ENCODE measurements at regions not wholly inside any gene's neighbourhood (a gene's known extent, or its start where the extent isn't known, plus 50 kb on each side); places are given as distances from the start of the nearest gene placed in this dataset.

DNA sequence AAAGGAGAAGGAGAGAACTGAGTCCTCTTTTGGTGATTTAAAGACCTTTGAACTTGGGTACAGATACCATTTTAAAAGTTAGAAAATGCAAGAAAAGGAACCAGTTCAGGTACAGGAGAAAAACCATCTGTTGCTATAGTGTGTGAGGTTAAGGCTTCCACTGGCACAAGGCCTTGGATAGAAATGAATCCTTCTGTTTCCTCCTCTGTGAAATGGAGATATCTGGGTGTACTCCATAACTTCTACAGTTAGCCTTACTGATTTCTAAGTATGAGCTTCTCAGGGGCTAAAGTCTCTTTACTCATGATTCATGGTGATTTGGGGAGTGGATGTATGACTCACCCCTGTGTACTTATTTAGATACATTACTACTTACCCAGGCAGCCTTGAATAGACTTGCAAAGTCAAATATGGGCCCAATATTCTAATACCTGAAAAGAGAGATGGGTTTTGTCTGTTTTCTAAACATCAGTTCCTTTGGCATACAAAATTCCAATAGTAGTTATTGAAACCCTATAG is 117.2 kb upstream of the ADO start:
- in situ Hi-C loops (cut with MboI; ENCODE audit: low sequenced_read_pairs in 4 of 4) (no loop called here), intact Hi-C loops (cut with DNase I; ENCODE audit: low total_unique reads) (no loop called here)
- Histone ChIP-seq H3K4me1 (no peaks in the 10 kb centered on the region), H3K27ac (no peak overlapping the region), H3K9me3 (no peaks in the 10 kb centered on the region), H3K36me3 (no peaks in the 10 kb centered on the region), H3K4me3 (no peak overlapping the region), H3K27me3 (no peaks in the 10 kb centered on the region)
- TF ChIP-seq, protein P1, sequence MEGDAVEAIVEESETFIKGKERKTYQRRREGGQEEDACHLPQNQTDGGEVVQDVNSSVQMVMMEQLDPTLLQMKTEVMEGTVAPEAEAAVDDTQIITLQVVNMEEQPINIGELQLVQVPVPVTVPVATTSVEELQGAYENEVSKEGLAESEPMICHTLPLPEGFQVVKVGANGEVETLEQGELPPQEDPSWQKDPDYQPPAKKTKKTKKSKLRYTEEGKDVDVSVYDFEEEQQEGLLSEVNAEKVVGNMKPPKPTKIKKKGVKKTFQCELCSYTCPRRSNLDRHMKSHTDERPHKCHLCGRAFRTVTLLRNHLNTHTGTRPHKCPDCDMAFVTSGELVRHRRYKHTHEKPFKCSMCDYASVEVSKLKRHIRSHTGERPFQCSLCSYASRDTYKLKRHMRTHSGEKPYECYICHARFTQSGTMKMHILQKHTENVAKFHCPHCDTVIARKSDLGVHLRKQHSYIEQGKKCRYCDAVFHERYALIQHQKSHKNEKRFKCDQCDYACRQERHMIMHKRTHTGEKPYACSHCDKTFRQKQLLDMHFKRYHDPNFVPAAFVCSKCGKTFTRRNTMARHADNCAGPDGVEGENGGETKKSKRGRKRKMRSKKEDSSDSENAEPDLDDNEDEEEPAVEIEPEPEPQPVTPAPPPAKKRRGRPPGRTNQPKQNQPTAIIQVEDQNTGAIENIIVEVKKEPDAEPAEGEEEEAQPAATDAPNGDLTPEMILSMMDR (IDR thresholded peaks at IDR 0.05 in 4 of 5, conservative IDR thresholded peaks at IDR 0.05 in 1 of 5) = no peak
- TF ChIP-seq POLR2A (IDR thresholded peaks at IDR 0.05) = no peak
- DNase-seq (no peak), ATAC-seq (no peak)

- DNase-seq = no peak
- TF ChIP-seq POLR2A (IDR thresholded peaks at IDR 0.05) = no peak
- TF ChIP-seq, protein P1 (IDR thresholded peaks at IDR 0.05 in 4 of 5, conservative IDR thresholded peaks at IDR 0.05 in 1 of 5) = no peak
- in situ Hi-C loops (cut with MboI; ENCODE audit: low sequenced_read_pairs in 4 of 4) (no loop called here), intact Hi-C loops (cut with DNase I; ENCODE audit: low total_unique reads) (no loop called here)
- no peaks in the 10 kb centered on the region for H3K27me3 ChIP-seq
- H3K4me3 ChIP-seq = no peak overlapping the region
- no peaks in the 10 kb centered on the region for H3K9me3 ChIP-seq
- H3K27ac ChIP-seq = no peak overlapping the region
- no peaks in the 10 kb centered on the region for H3K4me1 ChIP-seq
- no peak for ATAC-seq
- no peaks in the 10 kb centered on the region for H3K36me3 ChIP-seq
These were observed 115.4 kb upstream of the ADO start for GRCh38 chr10:62688971-62689700.

GRCh38 chr10:62689712-62690111 is 114.8 kb upstream of the ADO start:
- intact Hi-C loops (cut with DNase I; ENCODE audit: low total_unique reads) = no loop called here
- DNase-seq (no peak), ATAC-seq (no peak)
- in situ Hi-C loops (cut with MboI; ENCODE audit: low sequenced_read_pairs in 4 of 4) = no loop called here
- Histone ChIP-seq H3K9me3 (no peaks in the 10 kb centered on the region), H3K36me3 (no peaks in the 10 kb centered on the region), H3K27ac (no peak overlapping the region), H3K27me3 (no peaks in the 10 kb centered on the region), H3K4me1 (no peaks in the 10 kb centered on the region), H3K4me3 (no peak overlapping the region)
- TF ChIP-seq POLR2A (IDR thresholded peaks at IDR 0.05) = no peak
- TF ChIP-seq, protein P1 (IDR thresholded peaks at IDR 0.05 in 4 of 5, conservative IDR thresholded peaks at IDR 0.05 in 1 of 5) = no peak

- in situ Hi-C loops (cut with MboI; ENCODE audit: low sequenced_read_pairs in 4 of 4) = no loop called here
- intact Hi-C loops (cut with DNase I; ENCODE audit: low total_unique reads) = no loop called here
- no peaks in the 10 kb centered on the region for H3K27me3 ChIP-seq
- H3K4me3 ChIP-seq = no peak overlapping the region
- ATAC-seq (no peak), DNase-seq (no peak)
- H3K9me3 ChIP-seq = no peaks in the 10 kb centered on the region
- no peaks in the 10 kb centered on the region for H3K36me3 ChIP-seq
- H3K4me1 ChIP-seq = no peaks in the 10 kb centered on the region
- no peak overlapping the region for H3K27ac ChIP-seq
- TF ChIP-seq POLR2A (IDR thresholded peaks at IDR 0.05) = no peak
- TF ChIP-seq, protein P1 (IDR thresholded peaks at IDR 0.05 in 4 of 5, conservative IDR thresholded peaks at IDR 0.05 in 1 of 5) = no peak
These were observed 113.8 kb upstream of the ADO start for GRCh38 chr10:62690703-62691102.

All from gastrocnemius medialis (tissue), 4 donors.